Mucosa of descending colon (tissue), 3 donors: ENCODE measurements at regions not wholly inside any gene's neighbourhood (a gene's known extent, or its start where the extent isn't known, plus 50 kb on each side); places are given as distances from the start of the nearest gene placed in this dataset.

ENCODE experiments used
- ATAC-seq: fragments of 200-7000 bp; cut with Tn5 transposase; one replicate; pipeline ENCODE4 v1.9.1; 2020; ENCODE audit warnings: mild to moderate bottlenecking, moderate library complexity
- DNase-seq, 3 donors: peaks; one replicate each; pipeline ENCODE4 v3.0.0-alpha.2; 2020
- H3K36me3 ChIP-seq: fragments of 200-600 bp; one replicate; pipeline ENCODE4 v1.8.0; 2021; ENCODE audit warnings: low read depth, mild to moderate bottlenecking
- H3K4me1 ChIP-seq: fragments of 200-600 bp; one replicate; pipeline ENCODE4 v1.8.0; 2021; ENCODE audit warnings: low read depth, mild to moderate bottlenecking
- H3K4me3 ChIP-seq: fragments of 200-600 bp; one replicate; pipeline ENCODE4 v1.8.0; 2021; ENCODE audit warnings: mild to moderate bottlenecking
- H3K9me3 ChIP-seq: fragments of 200-600 bp; one replicate; pipeline ENCODE4 v1.8.0; 2021; ENCODE audit warnings: mild to moderate bottlenecking
- CTCF ChIP-seq: fragments of 200-600 bp; IDR thresholded peaks from one replicate; pipeline ENCODE4 v1.8.0; 2022; ENCODE audit warnings: antibody characterized with exemption, mild to moderate bottlenecking
- intact Hi-C, 2 donors: fragments of 100-400 bp; cut with DNase I in 1 of 2; cut with micrococcal nuclease in 1 of 2; formaldehyde crosslinking; loops; one replicate each; pipeline versions ENCODE4 v1.11.0 to v1.11.1; 2022; cut with DNase I, micrococcal nuclease
- donor health status: DM: no; HTN: no; CAD: no; lungs with moderate emphysema.
- donor health status: DM: no; HTN: no; CAD: no.
- donor health status: DM: no; HTN: yes; CAD: no.

- no peak overlapping the region for H3K4me3 ChIP-seq
- TF ChIP-seq CTCF: no peak
- ATAC-seq (no peak), DNase-seq (no peak)
- H3K9me3 ChIP-seq: no peaks in the 10 kb centered on the region
- no peaks in the 10 kb centered on the region for H3K36me3 ChIP-seq
- H3K4me1 ChIP-seq: no peaks in the 10 kb centered on the region
- intact Hi-C loops: no loop called here
Observed at GRCh38 chr4:98794565-98795205, 134.2 kb downstream of the EIF4E start.

- no peaks in the 10 kb centered on the region for H3K36me3 ChIP-seq
- no peaks in the 10 kb centered on the region for H3K9me3 ChIP-seq
- DNase-seq (no peak), ATAC-seq (no peak)
- intact Hi-C loops: no loop called here
- H3K4me1 ChIP-seq: no peaks in the 10 kb centered on the region
- no peak for TF ChIP-seq CTCF
- H3K4me3 ChIP-seq: no peak overlapping the region
Observed at GRCh38 chr4:98793658-98794057, 135.2 kb upstream of the TSPAN5 start.

- ATAC-seq: no peak
- no peak for TF ChIP-seq CTCF
- intact Hi-C loops: no loop called here
- no peaks in the 10 kb centered on the region for H3K36me3 ChIP-seq
- no peak for DNase-seq
- no peak overlapping the region for H3K4me3 ChIP-seq
- H3K4me1 ChIP-seq: peaks cover 2% of the 10 kb centered on the region
- H3K9me3 ChIP-seq: no peaks in the 10 kb centered on the region
Observed at GRCh38 chr4:98786866-98787265, 128.5 kb upstream of the TSPAN5 start.

- DNase-seq: no peak
Observed at GRCh38 chr4:98784947-98785706, 126.7 kb upstream of the TSPAN5 start.

GRCh38 chr4:98781641-98782357, 123.4 kb upstream of the TSPAN5 start:
- Histone ChIP-seq H3K4me3 (no peak overlapping the region), H3K36me3 (no peaks in the 10 kb centered on the region), H3K9me3 (no peaks in the 10 kb centered on the region), H3K4me1 (peaks cover 12% of the 10 kb centered on the region)
- intact Hi-C loops: no loop called here
- TF ChIP-seq CTCF: no peak
- DNase-seq: no peak
- no peak for ATAC-seq

More at GRCh38 chr4:98784947-98785706, 126.7 kb upstream of the TSPAN5 start:
- intact Hi-C loops: no loop called here
- Histone ChIP-seq H3K4me1 (peaks cover 2% of the 10 kb centered on the region), H3K4me3 (no peak overlapping the region), H3K36me3 (no peaks in the 10 kb centered on the region), H3K9me3 (no peaks in the 10 kb centered on the region)
- TF ChIP-seq CTCF: no peak
- peak; percentile 97 for ATAC-seq
